ENCODE measurements at regions not wholly inside any gene's neighbourhood (a gene's known extent, or its start where the extent isn't known, plus 50 kb on each side); places are given as distances from the start of the nearest gene placed in this dataset.

DNA sequence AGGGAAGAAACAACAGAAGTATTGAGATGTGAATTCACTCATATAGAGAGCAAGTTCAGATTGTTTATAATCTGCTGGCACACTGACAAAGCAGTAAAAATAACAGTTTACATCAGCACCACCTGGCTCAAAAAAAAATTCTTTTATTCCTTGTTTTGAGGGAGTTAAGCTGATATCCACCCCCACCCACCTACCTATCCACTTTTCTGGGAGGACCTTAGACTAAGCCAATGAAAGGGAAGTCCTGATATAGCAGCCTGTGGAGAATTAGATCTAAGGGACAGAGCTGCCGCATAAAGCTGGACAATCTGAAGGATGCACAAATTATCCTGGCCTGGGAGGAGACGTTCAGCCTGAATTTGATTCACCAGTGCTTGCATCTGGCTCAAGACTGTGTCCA is 264.5 kb downstream of the RCHY1 start:
- Histone ChIP-seq H3K4me1 (ENCODE audit: control insufficient read depth, insufficient read depth, low read length) (no peaks in the 10 kb centered on the region), H3K36me3 (ENCODE audit: control insufficient read depth, insufficient read depth, low read length) (no peaks in the 10 kb centered on the region), H3K27me3 (ENCODE audit: control insufficient read depth, insufficient read depth, low read length, poor library complexity, severe bottlenecking) (no peaks in the 10 kb centered on the region), H3K9me3 (ENCODE audit: control insufficient read depth, low read length) (no peaks in the 10 kb centered on the region), H3K4me3 (ENCODE audit: insufficient read depth, low read depth, low read length) (no peak overlapping the region), H3K27ac (ENCODE audit: insufficient read depth, low read depth, low read length, poor library complexity, severe bottlenecking) (no peak overlapping the region)
- WGBS, 2 experiments: 92 to 94% methylated on average over 2 of the region's 2 CpGs

DNA sequence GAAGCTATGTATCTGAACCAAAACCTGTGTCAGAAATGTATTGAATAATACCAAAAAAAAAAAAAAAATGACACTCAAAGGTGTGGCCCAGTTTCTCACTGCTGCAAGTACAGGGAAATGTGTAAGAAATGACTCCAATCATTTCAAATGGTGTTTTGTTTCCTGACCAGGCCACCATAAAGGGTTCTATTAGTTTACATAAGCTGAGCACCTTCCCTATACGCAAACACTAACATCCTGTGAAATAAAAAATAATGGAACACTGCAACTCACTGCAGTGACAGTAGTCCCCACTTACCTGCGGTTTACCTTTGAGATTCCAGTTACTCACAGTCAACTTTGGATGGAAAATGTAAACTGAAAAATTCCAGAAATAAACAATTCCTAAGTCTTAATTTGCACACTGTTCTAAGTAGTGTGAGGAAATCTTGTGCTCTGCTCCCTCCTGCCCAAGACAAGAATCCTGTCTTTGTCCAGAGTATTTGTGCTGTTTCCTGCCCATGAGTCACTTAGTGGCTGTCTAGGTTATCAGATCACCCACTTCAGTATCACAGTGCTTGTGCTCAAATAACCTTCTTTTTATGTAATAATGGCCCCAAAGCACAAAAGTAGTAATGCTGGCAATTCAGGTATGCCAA is 265.3 kb downstream of the RCHY1 start:
- Histone ChIP-seq H3K36me3 (ENCODE audit: control insufficient read depth, insufficient read depth, low read length) (no peaks in the 10 kb centered on the region), H3K4me1 (ENCODE audit: control insufficient read depth, insufficient read depth, low read length) (no peaks in the 10 kb centered on the region), H3K9me3 (ENCODE audit: control insufficient read depth, low read length) (no peaks in the 10 kb centered on the region), H3K27ac (ENCODE audit: insufficient read depth, low read depth, low read length, poor library complexity, severe bottlenecking) (no peak overlapping the region), H3K27me3 (ENCODE audit: control insufficient read depth, insufficient read depth, low read length, poor library complexity, severe bottlenecking) (no peaks in the 10 kb centered on the region), H3K4me3 (ENCODE audit: insufficient read depth, low read depth, low read length) (no peak overlapping the region)
- WGBS, 2 experiments: 76 to 96% methylated on average over 2 of the region's 2 CpGs

DNA sequence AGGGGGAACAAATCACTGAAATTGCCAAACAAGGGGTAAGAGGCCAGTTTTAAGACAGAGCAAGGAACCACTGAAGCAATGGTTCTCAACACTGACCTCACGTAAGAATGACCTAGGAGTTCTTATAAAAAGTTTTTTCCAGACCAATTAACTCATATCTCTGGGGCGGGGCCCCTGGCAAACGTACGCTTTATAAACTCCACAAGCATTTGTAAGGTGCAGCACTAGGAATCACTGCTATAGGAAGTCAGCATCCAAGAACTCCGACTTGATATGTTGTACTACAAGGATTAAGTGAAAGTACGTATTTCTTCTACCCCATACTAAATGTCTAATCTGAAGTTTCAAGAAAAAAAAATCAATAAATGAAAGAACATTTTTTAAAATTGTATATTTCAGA is 269.9 kb downstream of the RCHY1 start:
- H3K4me1 ChIP-seq (ENCODE audit: control insufficient read depth, insufficient read depth, low read length): no peaks in the 10 kb centered on the region
- 86 to 95% methylated on average over 4 to 6 of the region's 6 CpGs for WGBS, 2 experiments
- H3K36me3 ChIP-seq (ENCODE audit: control insufficient read depth, insufficient read depth, low read length): no peaks in the 10 kb centered on the region
- H3K27me3 ChIP-seq (ENCODE audit: control insufficient read depth, insufficient read depth, low read length, poor library complexity, severe bottlenecking): no peaks in the 10 kb centered on the region
- no peak overlapping the region for H3K4me3 ChIP-seq (ENCODE audit: insufficient read depth, low read depth, low read length)
- no peak overlapping the region for H3K27ac ChIP-seq (ENCODE audit: insufficient read depth, low read depth, low read length, poor library complexity, severe bottlenecking)
- no peaks in the 10 kb centered on the region for H3K9me3 ChIP-seq (ENCODE audit: control insufficient read depth, low read length)

DNA sequence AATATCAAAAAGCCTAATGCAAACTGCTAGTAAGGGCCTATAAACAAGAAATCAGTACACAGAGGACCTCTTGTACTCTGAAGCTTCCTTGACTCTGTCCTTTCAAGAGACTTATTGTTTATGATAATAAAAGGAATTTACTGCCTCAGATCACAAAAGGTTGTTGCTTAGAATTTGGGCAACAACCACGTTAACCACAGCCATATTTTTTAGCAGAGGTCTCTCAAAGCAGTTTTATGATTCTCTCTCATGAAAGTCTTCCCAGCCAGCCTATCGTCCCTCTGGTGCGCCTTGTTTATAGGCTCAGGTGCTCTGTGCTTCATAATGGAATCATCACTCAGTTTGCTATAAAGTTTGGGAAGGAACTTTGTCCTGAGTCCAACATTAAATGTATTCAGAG is 270.6 kb downstream of the RCHY1 start:
- Histone ChIP-seq H3K4me3 (ENCODE audit: insufficient read depth, low read depth, low read length) (no peak overlapping the region), H3K9me3 (ENCODE audit: control insufficient read depth, low read length) (no peaks in the 10 kb centered on the region), H3K27me3 (ENCODE audit: control insufficient read depth, insufficient read depth, low read length, poor library complexity, severe bottlenecking) (no peaks in the 10 kb centered on the region), H3K36me3 (ENCODE audit: control insufficient read depth, insufficient read depth, low read length) (no peaks in the 10 kb centered on the region), H3K4me1 (ENCODE audit: control insufficient read depth, insufficient read depth, low read length) (no peaks in the 10 kb centered on the region), H3K27ac (ENCODE audit: insufficient read depth, low read depth, low read length, poor library complexity, severe bottlenecking) (no peak overlapping the region)
- 71 to 76% methylated on average over 3 of the region's 3 CpGs for WGBS, 2 experiments

DNA sequence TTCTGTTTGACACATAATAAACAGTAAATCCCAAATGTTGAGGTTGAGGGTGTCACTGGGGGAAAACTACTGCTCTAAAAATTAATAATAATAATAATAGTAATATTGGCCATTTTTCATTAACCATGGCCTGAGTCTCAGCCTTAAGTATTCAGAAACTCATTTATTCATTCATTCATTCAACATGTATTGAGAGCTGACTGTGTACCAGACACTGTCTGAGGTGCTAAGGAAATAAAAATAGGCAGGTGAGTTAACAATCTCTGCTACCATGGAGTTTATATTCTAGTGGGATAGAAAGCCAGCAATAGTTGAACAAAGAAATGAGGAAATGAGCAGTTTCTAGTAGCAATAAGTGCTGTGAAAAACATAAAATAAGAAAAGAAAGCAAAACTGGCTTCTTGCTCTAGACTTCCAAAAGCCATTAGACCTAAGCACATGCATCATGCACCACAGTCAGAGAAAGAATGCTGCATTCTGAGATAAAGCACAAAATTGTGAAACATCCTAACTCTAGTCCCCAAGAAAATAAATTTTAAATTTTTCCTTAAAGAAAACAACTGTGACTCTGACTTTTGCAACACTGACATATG is 278.7 kb downstream of the RCHY1 start:
- H3K27ac ChIP-seq (ENCODE audit: insufficient read depth, low read depth, low read length, poor library complexity, severe bottlenecking): no peak overlapping the region
- no peaks in the 10 kb centered on the region for H3K9me3 ChIP-seq (ENCODE audit: control insufficient read depth, low read length)
- no peaks in the 10 kb centered on the region for H3K4me1 ChIP-seq (ENCODE audit: control insufficient read depth, insufficient read depth, low read length)

DNA sequence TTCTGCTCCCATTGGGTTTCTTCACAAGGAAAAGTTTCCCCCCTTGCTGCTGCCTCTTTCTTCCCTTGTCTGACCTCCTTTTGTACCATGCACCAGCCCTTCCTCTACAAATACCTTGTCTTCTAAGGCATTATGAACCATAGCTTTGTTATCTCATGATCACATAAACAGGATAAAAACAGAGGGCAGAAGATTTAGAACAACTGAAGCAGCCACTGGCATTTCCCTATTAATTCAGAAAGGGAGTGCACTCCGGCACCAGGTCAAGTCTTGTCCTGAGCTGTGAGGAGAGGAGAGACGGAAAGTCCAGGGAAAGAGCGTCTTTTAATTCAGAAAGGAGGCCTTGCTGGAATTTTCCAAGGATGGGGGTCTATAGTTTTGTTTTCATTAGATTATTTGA is 281.7 kb downstream of the RCHY1 start:
- H3K9me3 ChIP-seq (ENCODE audit: control insufficient read depth, low read length): no peaks in the 10 kb centered on the region
- H3K36me3 ChIP-seq (ENCODE audit: control insufficient read depth, insufficient read depth, low read length): no peaks in the 10 kb centered on the region
- WGBS, 2 experiments: 56 to 60% methylated on average over 3 of the region's 3 CpGs
- no peaks in the 10 kb centered on the region for H3K27me3 ChIP-seq (ENCODE audit: control insufficient read depth, insufficient read depth, low read length, poor library complexity, severe bottlenecking)
- no peak overlapping the region for H3K4me3 ChIP-seq (ENCODE audit: insufficient read depth, low read depth, low read length)
- H3K4me1 ChIP-seq (ENCODE audit: control insufficient read depth, insufficient read depth, low read length): no peaks in the 10 kb centered on the region
- H3K27ac ChIP-seq (ENCODE audit: insufficient read depth, low read depth, low read length, poor library complexity, severe bottlenecking): no peak overlapping the region

More for the DNA sequence above, 278.7 kb downstream of the RCHY1 start:
- Histone ChIP-seq H3K4me3 (ENCODE audit: insufficient read depth, low read depth, low read length) (no peak overlapping the region), H3K27me3 (ENCODE audit: control insufficient read depth, insufficient read depth, low read length, poor library complexity, severe bottlenecking) (no peaks in the 10 kb centered on the region), H3K36me3 (ENCODE audit: control insufficient read depth, insufficient read depth, low read length) (no peaks in the 10 kb centered on the region)

DNA sequence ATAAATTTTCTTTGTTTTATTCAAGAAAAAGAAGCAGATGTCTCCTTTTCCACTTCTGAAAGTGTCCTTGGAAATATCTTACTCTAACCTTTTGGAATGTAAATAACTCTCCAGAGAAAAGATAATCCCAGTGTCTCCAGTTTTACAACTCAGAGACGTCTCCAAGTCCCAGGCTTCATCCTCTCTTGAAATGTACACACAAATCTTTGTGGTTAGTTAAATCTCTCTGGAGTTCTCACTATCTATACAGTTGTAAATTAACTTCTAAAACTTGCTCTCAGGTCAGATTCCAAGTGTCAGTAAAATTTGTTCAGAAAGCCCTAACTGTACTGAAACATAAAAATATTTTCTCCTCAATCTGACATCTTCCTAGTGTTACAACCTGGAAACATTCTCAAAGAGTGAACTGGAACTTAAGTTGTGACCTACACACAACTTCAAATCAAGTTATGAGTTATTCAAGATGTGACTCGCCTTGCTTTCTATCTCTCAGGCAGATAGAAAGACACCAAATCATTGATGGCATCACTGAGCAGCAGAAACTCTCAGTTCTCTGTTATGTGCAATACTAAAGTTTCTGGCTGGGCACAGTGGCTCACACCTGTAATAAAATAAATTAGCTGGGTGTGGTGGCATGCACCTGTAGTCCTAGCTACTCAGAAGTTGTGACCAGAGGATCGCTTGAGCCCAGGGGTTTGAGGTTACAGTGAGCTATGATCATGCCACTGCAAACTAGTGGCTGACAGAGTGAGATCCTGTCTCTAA is 284.2 kb downstream of the RCHY1 start:
- no peaks in the 10 kb centered on the region for H3K27me3 ChIP-seq (ENCODE audit: control insufficient read depth, insufficient read depth, low read length, poor library complexity, severe bottlenecking)
- H3K9me3 ChIP-seq (ENCODE audit: control insufficient read depth, low read length): no peaks in the 10 kb centered on the region
- no peak overlapping the region for H3K4me3 ChIP-seq (ENCODE audit: insufficient read depth, low read depth, low read length)
- H3K36me3 ChIP-seq (ENCODE audit: control insufficient read depth, insufficient read depth, low read length): no peaks in the 10 kb centered on the region
- no peak overlapping the region for H3K27ac ChIP-seq (ENCODE audit: insufficient read depth, low read depth, low read length, poor library complexity, severe bottlenecking)
- WGBS, 2 experiments: 83 to 89% methylated on average over 3 of the region's 3 CpGs
- no peaks in the 10 kb centered on the region for H3K4me1 ChIP-seq (ENCODE audit: control insufficient read depth, insufficient read depth, low read length)

DNA sequence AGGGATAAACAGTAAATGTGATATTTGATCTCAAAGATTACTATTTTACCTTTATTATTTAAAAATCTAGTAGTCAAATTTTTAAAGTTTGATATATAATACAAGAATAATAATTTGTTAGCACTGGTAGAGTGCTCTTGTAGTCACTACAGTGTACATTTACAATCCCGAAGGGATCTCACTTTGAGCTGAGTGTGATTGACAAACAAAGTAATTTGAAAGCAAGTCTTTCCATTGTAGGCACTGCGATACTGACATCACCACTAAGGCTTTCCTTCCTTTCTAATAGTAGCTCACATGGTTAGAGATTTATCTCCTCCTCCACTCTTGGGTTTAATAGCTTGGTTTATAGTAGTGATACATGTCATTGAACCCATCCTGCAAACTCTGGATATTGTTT is 280.6 kb downstream of the PARM1 start:
- Histone ChIP-seq H3K4me3 (ENCODE audit: insufficient read depth, low read depth, low read length) (no peak overlapping the region), H3K36me3 (ENCODE audit: control insufficient read depth, insufficient read depth, low read length) (no peaks in the 10 kb centered on the region), H3K9me3 (ENCODE audit: control insufficient read depth, low read length) (no peaks in the 10 kb centered on the region), H3K4me1 (ENCODE audit: control insufficient read depth, insufficient read depth, low read length) (peaks cover 12% of the 10 kb centered on the region), H3K27me3 (ENCODE audit: control insufficient read depth, insufficient read depth, low read length, poor library complexity, severe bottlenecking) (no peaks in the 10 kb centered on the region), H3K27ac (ENCODE audit: insufficient read depth, low read depth, low read length, poor library complexity, severe bottlenecking) (no peak overlapping the region)
- 95 to 98% methylated on average over 2 of the region's 2 CpGs for WGBS, 2 experiments

DNA sequence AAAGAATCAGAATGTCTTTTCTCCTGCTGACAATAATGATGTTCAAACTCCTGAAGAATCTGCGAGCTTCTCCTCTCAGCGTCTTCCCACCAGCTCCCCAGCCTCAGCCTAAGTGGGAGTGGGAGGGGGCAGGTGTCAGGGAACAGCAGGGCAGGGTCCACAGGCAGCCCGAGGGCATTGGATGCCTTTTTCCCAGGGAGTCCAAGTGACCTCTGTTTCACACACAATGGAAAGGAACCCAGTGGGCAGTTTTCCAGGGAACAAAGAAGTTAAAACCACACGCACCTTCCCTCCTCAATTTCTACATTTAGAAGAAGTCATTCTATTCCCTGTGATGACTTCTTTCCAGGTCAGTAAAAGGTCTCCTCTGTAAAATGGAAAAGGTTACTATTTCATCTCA is 278.5 kb downstream of the PARM1 start:
- H3K9me3 ChIP-seq (ENCODE audit: control insufficient read depth, low read length): no peaks in the 10 kb centered on the region
- H3K4me1 ChIP-seq (ENCODE audit: control insufficient read depth, insufficient read depth, low read length): peaks cover 12% of the 10 kb centered on the region
- no peak overlapping the region for H3K27ac ChIP-seq (ENCODE audit: insufficient read depth, low read depth, low read length, poor library complexity, severe bottlenecking)
- no peak overlapping the region for H3K4me3 ChIP-seq (ENCODE audit: insufficient read depth, low read depth, low read length)
- no peaks in the 10 kb centered on the region for H3K36me3 ChIP-seq (ENCODE audit: control insufficient read depth, insufficient read depth, low read length)
- no peaks in the 10 kb centered on the region for H3K27me3 ChIP-seq (ENCODE audit: control insufficient read depth, insufficient read depth, low read length, poor library complexity, severe bottlenecking)
- 47 to 62% methylated on average over 4 of the region's 4 CpGs for WGBS, 2 experiments

DNA sequence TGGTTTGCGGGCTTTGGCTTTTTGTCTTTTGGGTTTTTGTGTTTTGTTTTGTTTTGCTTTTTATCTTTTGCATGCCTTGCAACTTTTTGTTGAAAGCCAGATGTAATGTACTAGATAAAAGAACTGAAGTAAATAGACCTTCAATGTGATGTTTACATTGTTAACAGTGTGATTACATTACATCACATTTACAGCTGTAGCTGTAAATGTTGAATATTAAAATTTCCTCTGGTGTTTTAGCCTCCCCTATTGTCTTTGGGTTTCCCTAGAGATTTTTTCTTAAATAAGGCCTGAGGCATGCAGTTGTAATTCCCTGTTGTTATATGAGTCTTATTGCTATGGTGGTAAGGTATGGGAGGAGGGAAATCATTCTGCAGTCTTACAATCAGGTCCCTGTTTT is 275.0 kb downstream of the PARM1 start:
- 71 to 95% methylated on average over 1 of the region's 1 CpG for WGBS, 2 experiments
- H3K27ac ChIP-seq (ENCODE audit: insufficient read depth, low read depth, low read length, poor library complexity, severe bottlenecking): no peak overlapping the region
- no peaks in the 10 kb centered on the region for H3K27me3 ChIP-seq (ENCODE audit: control insufficient read depth, insufficient read depth, low read length, poor library complexity, severe bottlenecking)
- no peaks in the 10 kb centered on the region for H3K9me3 ChIP-seq (ENCODE audit: control insufficient read depth, low read length)
- H3K4me1 ChIP-seq (ENCODE audit: control insufficient read depth, insufficient read depth, low read length): peaks cover 12% of the 10 kb centered on the region
- H3K4me3 ChIP-seq (ENCODE audit: insufficient read depth, low read depth, low read length): no peak overlapping the region
- H3K36me3 ChIP-seq (ENCODE audit: control insufficient read depth, insufficient read depth, low read length): no peaks in the 10 kb centered on the region

All from ectodermal cell (in vitro differentiated cells).